Gastroesophageal sphincter (tissue), 3 donors: ENCODE measurements at regions not wholly inside any gene's neighbourhood (a gene's known extent, or its start where the extent isn't known, plus 50 kb on each side); places are given as distances from the start of the nearest gene placed in this dataset.

Source experiments
- POLR2A ChIP-seq, 2 donors: fragments of 450-650 bp; IDR thresholded peaks; one replicate each; pipeline ENCODE4 v1.6.1; 2017; ENCODE audit warnings: antibody characterized with exemption in 2 of 2, mild to moderate bottlenecking in 2 of 2, moderate library complexity in 1 of 2
- TF ChIP-seq, protein P1 (sequence below), 4 experiments: fragments of 200-600 bp in 2 of 4; fragments of 450-650 bp in 2 of 4; sonication (generic) in 1 of 4; IDR thresholded peaks; one replicate each; pipeline ENCODE4 v1.5.1; 2017 to 2019; ENCODE audit warnings: antibody characterized with exemption in 4 of 4, mild to moderate bottlenecking in 2 of 4, moderate library complexity in 2 of 4

DNA sequence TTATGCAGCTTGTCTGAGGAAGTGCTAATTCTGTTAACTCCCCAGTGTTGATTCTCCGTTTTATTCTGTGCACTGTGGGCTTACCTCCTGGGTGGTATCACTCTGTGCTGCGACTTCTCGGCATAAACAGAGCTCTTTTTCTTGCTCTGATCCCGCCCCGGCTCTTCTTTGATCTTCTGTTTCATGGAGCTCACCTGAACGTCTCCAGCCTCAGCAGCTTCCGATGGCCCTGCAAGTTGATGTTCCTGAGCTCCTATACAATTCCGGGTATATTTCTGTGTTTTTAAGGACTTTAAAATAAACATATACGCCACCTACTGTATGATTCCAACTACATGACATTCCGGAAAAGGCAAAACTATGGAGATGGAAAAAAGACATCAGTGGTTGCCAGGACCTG lies 110.8 kb downstream of the TENT4A start:
- TF ChIP-seq, protein P1, sequence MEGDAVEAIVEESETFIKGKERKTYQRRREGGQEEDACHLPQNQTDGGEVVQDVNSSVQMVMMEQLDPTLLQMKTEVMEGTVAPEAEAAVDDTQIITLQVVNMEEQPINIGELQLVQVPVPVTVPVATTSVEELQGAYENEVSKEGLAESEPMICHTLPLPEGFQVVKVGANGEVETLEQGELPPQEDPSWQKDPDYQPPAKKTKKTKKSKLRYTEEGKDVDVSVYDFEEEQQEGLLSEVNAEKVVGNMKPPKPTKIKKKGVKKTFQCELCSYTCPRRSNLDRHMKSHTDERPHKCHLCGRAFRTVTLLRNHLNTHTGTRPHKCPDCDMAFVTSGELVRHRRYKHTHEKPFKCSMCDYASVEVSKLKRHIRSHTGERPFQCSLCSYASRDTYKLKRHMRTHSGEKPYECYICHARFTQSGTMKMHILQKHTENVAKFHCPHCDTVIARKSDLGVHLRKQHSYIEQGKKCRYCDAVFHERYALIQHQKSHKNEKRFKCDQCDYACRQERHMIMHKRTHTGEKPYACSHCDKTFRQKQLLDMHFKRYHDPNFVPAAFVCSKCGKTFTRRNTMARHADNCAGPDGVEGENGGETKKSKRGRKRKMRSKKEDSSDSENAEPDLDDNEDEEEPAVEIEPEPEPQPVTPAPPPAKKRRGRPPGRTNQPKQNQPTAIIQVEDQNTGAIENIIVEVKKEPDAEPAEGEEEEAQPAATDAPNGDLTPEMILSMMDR (IDR thresholded peaks at IDR 0.05): no peak
- TF ChIP-seq POLR2A (IDR thresholded peaks at IDR 0.05): no peak
